Esophagus muscularis mucosa (tissue), 4 donors: ENCODE measurements at regions not wholly inside any gene's neighbourhood (a gene's known extent, or its start where the extent isn't known, plus 50 kb on each side); places are given as distances from the start of the nearest gene placed in this dataset.

Experiments used
- DNase-seq: peaks from one replicate; pipeline ENCODE4 v3.0.0-alpha.2; 2017; ENCODE audit errors: extremely low spot score
- H3K27ac ChIP-seq, 4 donors: fragments of 200-600 bp; sonication (generic); replicated peaks in 1 of 4; 1 replicate in 3 of 4; 2 replicates in 1 of 4; pipeline ENCODE4 v1.5.1; 2016 to 2019; ENCODE audit warnings: mild to moderate bottlenecking in 1 of 4
- H3K27me3 ChIP-seq, 4 donors: fragments of 200-600 bp; sonication (generic); one replicate each; pipeline versions ENCODE4 v1.5.1 to v1.6.0; 2016 to 2019
- H3K36me3 ChIP-seq, 4 donors: fragments of 200-600 bp; sonication (generic); one replicate each; pipeline ENCODE4 v1.5.1; 2016 to 2019
- H3K4me1 ChIP-seq, 4 donors: fragments of 200-600 bp; sonication (generic); one replicate each; pipeline ENCODE4 v1.5.1; 2016 to 2019
- H3K4me3 ChIP-seq, 4 donors: fragments of 200-600 bp; sonication (generic); 1 replicate in 2 of 4; 2 replicates in 2 of 4; pipeline ENCODE4 v1.5.1; 2016 to 2019; ENCODE audit warnings: mild to moderate bottlenecking in 4 of 4, moderate library complexity in 1 of 4
- H3K9me3 ChIP-seq, 4 donors: fragments of 200-600 bp; sonication (generic); 1 replicate in 3 of 4; 2 replicates in 1 of 4; pipeline ENCODE4 v1.5.1; 2016 to 2019
- EP300 ChIP-seq: sonication (generic); formaldehyde crosslinking; IDR thresholded peaks from one replicate; pipeline ENCODE4 v1.6.1; 2017; ENCODE audit warnings: antibody characterized with exemption
- POLR2A ChIP-seq: fragments of 450-650 bp; IDR thresholded peaks from one replicate; pipeline ENCODE4 v1.6.1; 2017; ENCODE audit warnings: antibody characterized with exemption, moderate library complexity, mild to moderate bottlenecking, low read depth
- POLR2AphosphoS5 ChIP-seq, 2 donors: sonication (generic); formaldehyde crosslinking; IDR thresholded peaks; one replicate each; pipeline ENCODE4 v1.6.1; 2017; ENCODE audit warnings: antibody characterized with exemption in 2 of 2
- WGBS: methylation state at CpG from one replicate; pipeline ENCODE4 v1.1.5; 2018; 5-methylcytosine and 5-hydroxymethylcytosine counted together
- intact Hi-C: fragments of 100-400 bp; cut with DNase I; formaldehyde crosslinking; loops from one replicate; pipeline ENCODE4 v1.15.1; 2023
- TF ChIP-seq, protein P1 (sequence below), 3 experiments: fragments of 200-600 bp in 2 of 3; fragments of 450-650 bp in 1 of 3; sonication (generic) in 2 of 3; IDR thresholded peaks; one replicate each; pipeline ENCODE4 v1.5.1; 2017 to 2019; ENCODE audit warnings: antibody characterized with exemption in 3 of 3, mild to moderate bottlenecking in 2 of 3, moderate library complexity in 1 of 3

DNA sequence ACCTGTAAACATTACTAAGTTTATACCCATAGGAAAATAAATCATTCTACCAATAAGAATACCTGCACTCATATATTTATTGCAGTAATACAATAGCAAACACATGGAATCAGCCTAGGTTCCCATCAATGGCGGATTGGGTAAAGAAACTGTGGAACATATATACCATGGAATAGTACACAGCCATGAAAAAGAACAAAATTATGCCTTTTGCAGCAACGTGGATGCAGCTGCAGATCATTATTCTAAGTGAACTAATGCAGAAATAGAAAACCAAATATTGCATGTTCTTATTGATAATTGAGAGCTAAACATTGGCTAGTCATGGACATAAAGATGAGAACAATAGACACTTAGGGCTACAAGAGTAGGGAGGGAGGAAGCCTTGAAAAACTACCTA lies 667.4 kb upstream of the WWC1 start:
- H3K4me1 ChIP-seq, result no peaks in the 10 kb centered on the region
- WGBS, result 85% methylated on average over 2 of the region's 2 CpGs
- intact Hi-C loops, result no loop called here
- H3K27me3 ChIP-seq, result no peaks in the 10 kb centered on the region
- H3K9me3 ChIP-seq, result no peaks in the 10 kb centered on the region
- H3K27ac ChIP-seq, result no peak overlapping the region
- DNase-seq, result no peak
- no peak overlapping the region for H3K4me3 ChIP-seq
- no peaks in the 10 kb centered on the region for H3K36me3 ChIP-seq
- TF ChIP-seq POLR2A (no peak), EP300 (no peak), POLR2AphosphoS5 (IDR thresholded peaks at IDR 0.05) (no peak)
- TF ChIP-seq, protein P1, sequence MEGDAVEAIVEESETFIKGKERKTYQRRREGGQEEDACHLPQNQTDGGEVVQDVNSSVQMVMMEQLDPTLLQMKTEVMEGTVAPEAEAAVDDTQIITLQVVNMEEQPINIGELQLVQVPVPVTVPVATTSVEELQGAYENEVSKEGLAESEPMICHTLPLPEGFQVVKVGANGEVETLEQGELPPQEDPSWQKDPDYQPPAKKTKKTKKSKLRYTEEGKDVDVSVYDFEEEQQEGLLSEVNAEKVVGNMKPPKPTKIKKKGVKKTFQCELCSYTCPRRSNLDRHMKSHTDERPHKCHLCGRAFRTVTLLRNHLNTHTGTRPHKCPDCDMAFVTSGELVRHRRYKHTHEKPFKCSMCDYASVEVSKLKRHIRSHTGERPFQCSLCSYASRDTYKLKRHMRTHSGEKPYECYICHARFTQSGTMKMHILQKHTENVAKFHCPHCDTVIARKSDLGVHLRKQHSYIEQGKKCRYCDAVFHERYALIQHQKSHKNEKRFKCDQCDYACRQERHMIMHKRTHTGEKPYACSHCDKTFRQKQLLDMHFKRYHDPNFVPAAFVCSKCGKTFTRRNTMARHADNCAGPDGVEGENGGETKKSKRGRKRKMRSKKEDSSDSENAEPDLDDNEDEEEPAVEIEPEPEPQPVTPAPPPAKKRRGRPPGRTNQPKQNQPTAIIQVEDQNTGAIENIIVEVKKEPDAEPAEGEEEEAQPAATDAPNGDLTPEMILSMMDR (IDR thresholded peaks at IDR 0.05), result no peak

DNA sequence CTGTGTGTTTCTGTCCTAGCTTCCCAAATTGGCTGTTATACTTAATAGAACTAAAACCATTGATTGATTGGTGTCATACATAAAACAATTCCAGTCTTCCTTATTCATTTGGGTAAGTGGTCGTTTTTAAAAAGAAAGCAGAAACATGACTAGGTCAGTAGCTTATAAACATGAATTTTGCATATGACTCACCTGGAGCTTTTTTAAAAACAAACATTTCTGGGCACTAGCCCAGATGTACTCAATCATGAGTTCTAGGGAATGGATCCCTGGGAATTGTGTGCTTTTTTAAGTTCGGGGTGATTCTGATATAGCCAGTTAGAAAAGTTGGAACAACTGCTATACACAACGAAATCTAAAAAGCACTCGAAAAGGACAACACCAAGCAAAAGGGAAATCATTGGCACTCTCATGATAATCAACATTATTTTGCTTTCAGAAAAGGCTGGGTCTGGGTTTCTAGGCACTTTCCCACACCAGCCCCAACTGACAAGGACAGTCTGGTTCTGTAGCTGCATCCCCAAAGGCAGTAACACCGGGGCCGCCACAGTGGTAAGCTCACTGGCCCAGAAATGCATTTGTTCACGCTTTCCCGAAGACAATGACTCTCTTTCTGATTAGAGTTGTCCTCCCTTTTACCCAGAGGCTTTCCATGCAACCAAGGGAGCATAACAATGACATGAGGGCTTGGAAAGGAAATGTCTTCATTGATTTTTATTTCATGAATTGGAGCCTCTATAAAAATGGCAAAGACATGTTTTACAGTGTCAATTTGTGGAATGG lies 664.9 kb upstream of the WWC1 start:
- H3K4me1 ChIP-seq, result no peaks in the 10 kb centered on the region
- H3K27ac ChIP-seq, result no peak overlapping the region
- no peak overlapping the region for H3K4me3 ChIP-seq
- no peak for DNase-seq
- intact Hi-C loops, result no loop called here
- no peak for TF ChIP-seq POLR2AphosphoS5 (IDR thresholded peaks at IDR 0.05)
- H3K36me3 ChIP-seq, result no peaks in the 10 kb centered on the region
- H3K9me3 ChIP-seq, result no peaks in the 10 kb centered on the region
- H3K27me3 ChIP-seq, result no peaks in the 10 kb centered on the region
- WGBS, result 78% methylated on average over 8 of the region's 8 CpGs

GRCh38 chr5:167629634-167630033 lies 661.8 kb upstream of the WWC1 start:
- no peaks in the 10 kb centered on the region for H3K36me3 ChIP-seq
- no peak for DNase-seq
- 78% methylated on average over 3 of the region's 3 CpGs for WGBS
- H3K27ac ChIP-seq, result no peak overlapping the region
- H3K4me3 ChIP-seq, result no peak overlapping the region
- H3K4me1 ChIP-seq, result no peaks in the 10 kb centered on the region
- H3K9me3 ChIP-seq, result no peaks in the 10 kb centered on the region
- TF ChIP-seq, protein P1 (IDR thresholded peaks at IDR 0.05), result no peak
- TF ChIP-seq POLR2AphosphoS5 (IDR thresholded peaks at IDR 0.05), result no peak
- no peak for TF ChIP-seq EP300
- no peak for TF ChIP-seq POLR2A
- intact Hi-C loops, result no loop called here
- H3K27me3 ChIP-seq, result no peaks in the 10 kb centered on the region

- intact Hi-C loops, result no loop called here
- no peak for TF ChIP-seq POLR2AphosphoS5 (IDR thresholded peaks at IDR 0.05)
- 90% methylated on average over 7 of the region's 7 CpGs for WGBS
- no peaks in the 10 kb centered on the region for H3K9me3 ChIP-seq
- H3K4me3 ChIP-seq, result no peak overlapping the region
- H3K27me3 ChIP-seq, result no peaks in the 10 kb centered on the region
- H3K4me1 ChIP-seq, result no peaks in the 10 kb centered on the region
- H3K36me3 ChIP-seq, result no peaks in the 10 kb centered on the region
- no peak overlapping the region for H3K27ac ChIP-seq
- DNase-seq, result no peak
Measured at GRCh38 chr5:167631191-167631590, 660.3 kb upstream of the WWC1 start.

- H3K36me3 ChIP-seq, result no peaks in the 10 kb centered on the region
- WGBS, result 41% methylated on average over 3 of the region's 3 CpGs
- no peaks in the 10 kb centered on the region for H3K9me3 ChIP-seq
- TF ChIP-seq POLR2AphosphoS5 (IDR thresholded peaks at IDR 0.05), result no peak
- no peak for TF ChIP-seq EP300
- no peak overlapping the region for H3K4me3 ChIP-seq
- no peak for DNase-seq
- no peak overlapping the region for H3K27ac ChIP-seq
- no peaks in the 10 kb centered on the region for H3K27me3 ChIP-seq
- intact Hi-C loops, result no loop called here
- no peaks in the 10 kb centered on the region for H3K4me1 ChIP-seq
Measured at GRCh38 chr5:167633114-167633513, 658.3 kb upstream of the WWC1 start.

GRCh38 chr5:167633931-167634341 lies 657.5 kb upstream of the WWC1 start:
- H3K27me3 ChIP-seq, result no peaks in the 10 kb centered on the region
- H3K4me1 ChIP-seq, result no peaks in the 10 kb centered on the region
- 62% methylated on average over 2 of the region's 2 CpGs for WGBS
- intact Hi-C loops, result no loop called here
- no peaks in the 10 kb centered on the region for H3K36me3 ChIP-seq
- TF ChIP-seq, protein P1 (IDR thresholded peaks at IDR 0.05), result no peak
- TF ChIP-seq POLR2AphosphoS5 (IDR thresholded peaks at IDR 0.05) (no peak), EP300 (no peak), POLR2A (no peak)
- H3K27ac ChIP-seq, result no peak overlapping the region
- no peaks in the 10 kb centered on the region for H3K9me3 ChIP-seq
- DNase-seq, result no peak
- H3K4me3 ChIP-seq, result no peak overlapping the region
